K562 (cell line): ENCODE measurements at regions not wholly inside any gene's neighbourhood (a gene's known extent, or its start where the extent isn't known, plus 50 kb on each side); places are given as distances from the start of the nearest gene placed in this dataset.

Experiments
- ATAC-seq: fragments of 200-7000 bp; cut with Tn5 transposase; 3 replicates; pipeline ENCODE4 v1.9.1; 2020; ENCODE audit warnings: moderate library complexity
- BruUV-seq: library from RNA; stranded (reverse); fragments of 400-500 nt; replicated peaks from 2 replicates; lab custom pipeline; 2021; lab: Mats Ljungman, UMichigan
- CTCF ChIA-PET: fragments of 300-600 bp; formaldehyde crosslinking; extraction: SDS; loops from one replicate; lab custom pipeline; 2021; ENCODE audit warnings: low intra/inter-chr PET ratio; lab: Yijun Ruan, JAX
- POLR2A ChIA-PET: fragments of 300-600, 350-650 bp; sonication (Branson Sonifier 250); formaldehyde crosslinking; extraction: SDS; loops from one replicate; lab custom pipeline; 2021; ENCODE audit warnings: antibody characterized with exemption, inconsistent platforms; lab: Yijun Ruan, JAX
- DNase-seq, 4 experiments: peaks; one replicate each; pipeline versions ENCODE4 v3.0.0 to v3.0.0-alpha.2; 2011 to 2018; ENCODE audit warnings: low spot score in 3 of 4, mixed read lengths in 3 of 4; ENCODE audit errors: extremely low read depth in 1 of 4
- FAIRE-seq: peaks from 2 replicates; lab custom pipeline; 2011; peaks lifted over from hg19 to GRCh38; lab: Jason Lieb, UNC
- H2AFZ ChIP-seq: 2 replicates; pipeline ENCODE4 v1.6.0; 2011; ENCODE audit warnings: low read depth, low read length, control low read depth, inconsistent platforms
- H3K27ac ChIP-seq: fragments of 200-600 bp; 3 replicates; pipeline ENCODE4 v1.8.0; 2011; ENCODE audit warnings: low read depth, mild to moderate bottlenecking, control low read depth, inconsistent platforms, low read length, moderate library complexity, mixed read lengths; ENCODE audit errors: extremely low read depth
- H3K27me3 ChIP-seq, 2 experiments: fragments of 300-600 bp in 1 of 2; 2 replicates in 1 of 2; 3 replicates in 1 of 2; pipeline versions ENCODE4 v1.6.0 to v1.8.0; 2011; ENCODE audit warnings: inconsistent platforms in 2 of 2, low read length in 2 of 2, mild to moderate bottlenecking in 1 of 2, mixed read lengths in 1 of 2, moderate library complexity in 1 of 2; ENCODE audit not compliant: control insufficient read depth in 2 of 2, insufficient read depth in 2 of 2
- H3K36me3 ChIP-seq: fragments of 300-600 bp; 3 replicates; pipeline ENCODE4 v1.8.0; 2011; ENCODE audit warnings: mild to moderate bottlenecking, low read length, inconsistent platforms; ENCODE audit not compliant: control insufficient read depth, insufficient read depth
- H3K4me1 ChIP-seq, 2 experiments: fragments of 200-600 bp in 1 of 2; replicated peaks in 1 of 2; 2 replicates in 1 of 2; 3 replicates in 1 of 2; pipeline versions ENCODE4 v1.5.1 to v1.8.0; 2011; ENCODE audit warnings: inconsistent platforms in 2 of 2, low read length in 2 of 2, mild to moderate bottlenecking in 1 of 2, mixed read lengths in 1 of 2, moderate library complexity in 1 of 2; ENCODE audit not compliant: control insufficient read depth in 2 of 2, insufficient read depth in 2 of 2
- H3K4me2 ChIP-seq: 2 replicates; pipeline ENCODE4 v1.6.1; 2011; ENCODE audit warnings: low read length, control low read depth, inconsistent platforms, mixed read lengths; ENCODE audit not compliant: insufficient read depth
- H3K4me3 ChIP-seq: fragments of 200-600 bp; sonication (generic), shearing (Covaris generic); 2 replicates; pipeline ENCODE4 v1.5.1; 2016; ENCODE audit warnings: control low read depth, inconsistent platforms
- H3K79me2 ChIP-seq: fragments of 200-600 bp; 3 replicates; pipeline ENCODE4 v1.8.0; 2011; ENCODE audit warnings: low read length, inconsistent platforms; ENCODE audit not compliant: control insufficient read depth, insufficient read depth
- H3K9ac ChIP-seq, 2 experiments: 2 replicates each; pipeline versions ENCODE4 v1.6.0 to v1.6.1; 2011; ENCODE audit warnings: low read depth in 2 of 2, low read length in 2 of 2, control low read depth in 1 of 2, inconsistent platforms in 1 of 2, mild to moderate bottlenecking in 1 of 2, mixed read lengths in 1 of 2; ENCODE audit not compliant: insufficient read depth in 1 of 2
- H3K9me1 ChIP-seq: one replicate; pipeline ENCODE4 v1.6.0; 2011; ENCODE audit warnings: inconsistent platforms, mild to moderate bottlenecking, low read length, moderate library complexity; ENCODE audit not compliant: control insufficient read depth, insufficient read depth
- H3K9me3 ChIP-seq: replicated peaks from 2 replicates; pipeline ENCODE4 v1.5.1; 2011; ENCODE audit warnings: low read depth, low read length, inconsistent platforms; ENCODE audit not compliant: control insufficient read depth, insufficient read depth
- H4K20me1 ChIP-seq: replicated peaks from 2 replicates; pipeline ENCODE4 v1.6.1; 2011; ENCODE audit warnings: low read length, inconsistent platforms, mixed read lengths; ENCODE audit not compliant: control insufficient read depth, insufficient read depth
- ATF7 ChIP-seq: fragments of 450-650 bp; IDR thresholded peaks from 2 replicates; pipeline ENCODE4 v1.7.1; 2014; ENCODE audit warnings: mild to moderate bottlenecking, moderate library complexity
- CREBBP ChIP-seq: IDR thresholded peaks from one replicate; pipeline ENCODE4 v1.6.1; 2012; ENCODE audit warnings: low read depth, mild to moderate bottlenecking, control low read depth, inconsistent platforms, low read length
- ERF ChIP-seq: fragments of 450-650 bp; formaldehyde crosslinking; IDR thresholded peaks from 2 replicates; pipeline ENCODE4 v1.4.0; 2020; ENCODE audit warnings: mild to moderate bottlenecking, mixed read lengths
- ETV5 ChIP-seq: sonication (generic); formaldehyde crosslinking; IDR thresholded peaks from 2 replicates; pipeline ENCODE4 v1.4.0; 2020; ENCODE audit warnings: low read depth, mild to moderate bottlenecking, missing genetic modification reagents
- ETV6 ChIP-seq, 3 experiments: fragments of 150-350 bp in 1 of 3; sonication (generic) in 1 of 3; formaldehyde crosslinking in 1 of 3; IDR thresholded peaks; 2 replicates each; pipeline versions ENCODE4 v1.6.1 to v1.8.0; 2014 to 2022; ENCODE audit warnings: borderline replicate concordance in 2 of 3, low read depth in 2 of 3, antibody characterized with exemption in 1 of 3, low read length in 1 of 3, mild to moderate bottlenecking in 1 of 3, missing genetic modification reagents in 1 of 3
- GTF2E2 ChIP-seq: fragments of 200-800 bp; sonication (Bioruptor generic); IDR thresholded peaks from 2 replicates; pipeline ENCODE4 v1.6.1; 2016; ENCODE audit warnings: missing genetic modification characterization, missing compliant biosample characterization
- HOMEZ ChIP-seq: fragments of 250-450 bp; sonication (Bioruptor Pico); IDR thresholded peaks from 2 replicates; pipeline ENCODE4 v1.4.0; 2020; ENCODE audit warnings: mild to moderate bottlenecking, moderate library complexity
- NR4A1 ChIP-seq, 2 experiments: fragments of 250-450 bp in 1 of 2; fragments of 450-650 bp in 1 of 2; sonication (Bioruptor Pico) in 1 of 2; IDR thresholded peaks; 2 replicates each; pipeline versions ENCODE4 v1.4.0 to v1.6.1; 2016 to 2020; ENCODE audit warnings: mild to moderate bottlenecking in 2 of 2, missing compliant biosample characterization in 1 of 2, missing genetic modification characterization in 1 of 2, moderate library complexity in 1 of 2
- PPARD ChIP-seq: fragments of 250-450 bp; sonication (Bioruptor Pico); IDR thresholded peaks from 2 replicates; pipeline ENCODE4 v1.8.0; 2022; ENCODE audit warnings: inconsistent platforms, mild to moderate bottlenecking, moderate library complexity
- RBM14 ChIP-seq: fragments of 200-400 bp; formaldehyde crosslinking; IDR thresholded peaks from 2 replicates; pipeline ENCODE4 v1.6.1; 2018; ENCODE audit warnings: low read depth, mild to moderate bottlenecking, low read length, moderate library complexity, borderline replicate concordance; ENCODE audit not compliant: insufficient read depth
- RBM22 ChIP-seq: fragments of 200-400 bp; formaldehyde crosslinking; IDR thresholded peaks from 2 replicates; pipeline ENCODE4 v1.6.1; 2018; ENCODE audit warnings: low read length, low read depth; ENCODE audit not compliant: poor library complexity, severe bottlenecking
- ZNF23 ChIP-seq: fragments of 250-450 bp; sonication (Bioruptor Pico); IDR thresholded peaks from 2 replicates; pipeline ENCODE4 v1.4.0; 2020; ENCODE audit warnings: mild to moderate bottlenecking
- ZNF695 ChIP-seq: fragments of 450-650 bp; formaldehyde crosslinking; IDR thresholded peaks from 2 replicates; pipeline ENCODE4 v1.4.0; 2020; ENCODE audit warnings: mild to moderate bottlenecking, moderate library complexity
- WGBS: fragments of 100-300 bp; shearing (Covaris generic); methylation state at CpG from one replicate; pipeline ENCODE4 v1.1.6; 2016; ENCODE audit warnings: low coverage, mixed read lengths; ENCODE audit not compliant: insufficient coverage; ENCODE audit errors: missing lambda C conversion rate; 5-methylcytosine and 5-hydroxymethylcytosine counted together
- in situ Hi-C: fragments of 300-500 bp; cut with MboI; formaldehyde crosslinking; loops from 4 replicates; pipeline ENCODE4 v1.15.0; 2018; ENCODE audit warnings: inconsistent platforms, mixed read lengths
- intact Hi-C: fragments of 100-400 bp; cut with micrococcal nuclease; formaldehyde crosslinking; loops from 2 replicates; pipeline ENCODE4 v1.14.2; 2022
- TF ChIP-seq, protein P1 (sequence below): fragments of 250-450 bp; sonication (Bioruptor Pico); IDR thresholded peaks from 2 replicates; pipeline ENCODE4 v1.4.0; 2020; ENCODE audit warnings: mild to moderate bottlenecking, moderate library complexity

DNA sequence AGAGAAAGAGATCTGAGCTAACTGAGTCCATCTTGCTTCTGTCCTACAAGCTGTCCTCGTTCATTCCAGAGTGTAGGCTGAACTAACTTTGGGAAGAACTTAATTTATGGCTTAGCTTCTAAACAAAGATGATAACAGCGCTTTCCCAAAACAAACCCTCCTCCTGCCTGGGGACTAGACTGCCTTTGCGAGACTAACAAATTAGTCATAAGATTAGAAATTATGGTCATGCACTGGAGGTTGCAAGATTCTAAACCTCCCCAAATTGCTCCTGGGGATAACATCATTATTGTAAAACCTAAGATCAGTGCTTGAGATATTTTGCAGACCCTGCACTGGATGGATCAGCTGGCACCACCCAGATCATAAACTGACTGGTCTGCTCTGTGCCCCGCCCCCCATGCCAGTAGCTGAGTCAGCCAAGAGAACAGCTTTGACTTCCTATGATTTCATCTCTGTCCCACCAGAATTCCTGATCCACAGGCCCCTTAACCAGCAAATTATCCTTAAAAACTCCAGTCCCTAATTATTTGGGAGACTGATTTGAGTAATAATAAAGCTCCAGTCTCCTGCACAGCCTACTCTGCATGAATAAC, 883.3 kb downstream of the TRIML1 start:
- no TSS peak for BruUV-seq
- in situ Hi-C loops, result no loop called here
- H3K4me3 ChIP-seq, result no peak overlapping the region

More for the DNA sequence above, 883.3 kb downstream of the TRIML1 start:
- no peak overlapping the region for H3K4me2 ChIP-seq
- CTCF ChIA-PET, result no interaction called here
- 0% methylated on average over 4 of the region's 4 CpGs for WGBS
- FAIRE-seq, result no peak
- H3K36me3 ChIP-seq, result no peaks in the 10 kb centered on the region
- intact Hi-C loops, result no loop called here
- no peaks in the 10 kb centered on the region for H4K20me1 ChIP-seq
- 0 out of 2 replicates have a peak, but pooled peaks cover 2% of the 10 kb centered on the region for H3K9me3 ChIP-seq
- H3K27ac ChIP-seq, result no peak overlapping the region
- TF ChIP-seq CREBBP, result no peak
- no peak for TF ChIP-seq PPARD (CRISPR knock-in tag)
- TF ChIP-seq, protein P1, sequence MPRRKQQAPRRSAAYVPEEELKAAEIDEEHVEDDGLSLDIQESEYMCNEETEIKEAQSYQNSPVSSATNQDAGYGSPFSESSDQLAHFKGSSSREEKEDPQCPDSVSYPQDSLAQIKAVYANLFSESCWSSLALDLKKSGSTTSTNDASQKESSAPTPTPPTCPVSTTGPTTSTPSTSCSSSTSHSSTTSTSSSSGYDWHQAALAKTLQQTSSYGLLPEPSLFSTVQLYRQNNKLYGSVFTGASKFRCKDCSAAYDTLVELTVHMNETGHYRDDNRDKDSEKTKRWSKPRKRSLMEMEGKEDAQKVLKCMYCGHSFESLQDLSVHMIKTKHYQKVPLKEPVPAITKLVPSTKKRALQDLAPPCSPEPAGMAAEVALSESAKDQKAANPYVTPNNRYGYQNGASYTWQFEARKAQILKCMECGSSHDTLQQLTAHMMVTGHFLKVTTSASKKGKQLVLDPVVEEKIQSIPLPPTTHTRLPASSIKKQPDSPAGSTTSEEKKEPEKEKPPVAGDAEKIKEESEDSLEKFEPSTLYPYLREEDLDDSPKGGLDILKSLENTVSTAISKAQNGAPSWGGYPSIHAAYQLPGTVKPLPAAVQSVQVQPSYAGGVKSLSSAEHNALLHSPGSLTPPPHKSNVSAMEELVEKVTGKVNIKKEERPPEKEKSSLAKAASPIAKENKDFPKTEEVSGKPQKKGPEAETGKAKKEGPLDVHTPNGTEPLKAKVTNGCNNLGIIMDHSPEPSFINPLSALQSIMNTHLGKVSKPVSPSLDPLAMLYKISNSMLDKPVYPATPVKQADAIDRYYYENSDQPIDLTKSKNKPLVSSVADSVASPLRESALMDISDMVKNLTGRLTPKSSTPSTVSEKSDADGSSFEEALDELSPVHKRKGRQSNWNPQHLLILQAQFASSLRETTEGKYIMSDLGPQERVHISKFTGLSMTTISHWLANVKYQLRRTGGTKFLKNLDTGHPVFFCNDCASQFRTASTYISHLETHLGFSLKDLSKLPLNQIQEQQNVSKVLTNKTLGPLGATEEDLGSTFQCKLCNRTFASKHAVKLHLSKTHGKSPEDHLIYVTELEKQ, result no peak
- no peak for TF ChIP-seq ATF7
- no peak for TF ChIP-seq RBM14
- no peak for TF ChIP-seq ETV6 (IDR thresholded peaks at IDR 0.05; ENCODE audit: borderline replicate concordance in 1 of 2, low read depth in 2 of 2, low read length in 1 of 2)
- TF ChIP-seq ETV6 (CRISPR knock-in tag; IDR thresholded peaks at IDR 0.05; ENCODE audit: borderline replicate concordance), result no peak
- no peak for TF ChIP-seq NR4A1 (CRISPR knock-in tag; IDR thresholded peaks at IDR 0.05)
- TF ChIP-seq NR4A1 (tag; IDR thresholded peaks at IDR 0.05), result no peak
- TF ChIP-seq ETV5, result no peak
- TF ChIP-seq ZNF695 (CRISPR knock-in tag), result no peak
- TF ChIP-seq ZNF23 (CRISPR knock-in tag), result no peak
- TF ChIP-seq RBM22, result no peak
- TF ChIP-seq HOMEZ, result no peak
- no peak for TF ChIP-seq ERF (CRISPR knock-in tag)
- TF ChIP-seq GTF2E2 (tag), result no peak
- H3K4me1 ChIP-seq, result no peaks in the 10 kb centered on the region
- no peak for DNase-seq
- no peak for ATAC-seq
- no peaks in the 10 kb centered on the region for H3K9me1 ChIP-seq
- H3K79me2 ChIP-seq, result no peaks in the 10 kb centered on the region
- H3K9ac ChIP-seq, result no peak overlapping the region
- POLR2A ChIA-PET, result no interaction called here
- no peaks in the 10 kb centered on the region for H3K27me3 ChIP-seq
- no peak overlapping the region for H2AFZ ChIP-seq
